Stimulated activated CD8-positive, alpha-beta memory T cell treated with anti-CD3 and anti-CD28 coated beads, Interleukin-2, amount 100 ng/mL, for 1 hour (primary cell): ENCODE measurements at regions not wholly inside any gene's neighbourhood (a gene's known extent, or its start where the extent isn't known, plus 50 kb on each side); places are given as distances from the start of the nearest gene placed in this dataset.
"Not testable (repeated sequence)": the region's sequence is repeated elsewhere in the genome, so short reads cannot be mapped to it uniquely, and the experiment has no call there.

ENCODE experiments used
- DNase-seq, 2 donors: peaks; one replicate each; pipeline ENCODE4 v3.0.0-alpha.2; 2020; ENCODE audit warnings: low read depth in 2 of 2

- DNase-seq, result not testable (repeated sequence)
These were observed 183.4 kb downstream of the FCRL5 start for GRCh38 chr1:157368941-157369340.

DNA sequence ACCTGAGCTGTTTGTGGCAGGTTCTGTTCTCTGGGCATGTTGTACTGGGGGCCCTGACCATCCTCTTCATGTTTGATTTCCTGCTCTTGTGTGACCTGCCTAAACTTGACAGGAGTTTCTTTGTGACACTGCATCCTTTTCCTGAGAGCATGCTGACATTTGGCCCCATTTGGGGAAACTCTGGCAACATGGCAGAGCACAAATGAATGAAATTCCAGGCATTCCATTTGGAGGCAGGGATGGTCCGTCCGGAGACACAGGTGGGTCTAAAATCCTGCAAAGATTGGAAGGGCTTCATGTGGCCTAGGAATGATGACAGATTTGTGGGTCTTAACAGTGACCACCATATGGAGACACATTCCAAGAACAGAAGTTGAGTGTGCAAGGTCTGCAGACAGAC is 184.0 kb downstream of the FCRL5 start:
- no peak for DNase-seq

- DNase-seq, result no peak
These were observed 184.4 kb downstream of the FCRL5 start for GRCh38 chr1:157367870-157368269.

DNA sequence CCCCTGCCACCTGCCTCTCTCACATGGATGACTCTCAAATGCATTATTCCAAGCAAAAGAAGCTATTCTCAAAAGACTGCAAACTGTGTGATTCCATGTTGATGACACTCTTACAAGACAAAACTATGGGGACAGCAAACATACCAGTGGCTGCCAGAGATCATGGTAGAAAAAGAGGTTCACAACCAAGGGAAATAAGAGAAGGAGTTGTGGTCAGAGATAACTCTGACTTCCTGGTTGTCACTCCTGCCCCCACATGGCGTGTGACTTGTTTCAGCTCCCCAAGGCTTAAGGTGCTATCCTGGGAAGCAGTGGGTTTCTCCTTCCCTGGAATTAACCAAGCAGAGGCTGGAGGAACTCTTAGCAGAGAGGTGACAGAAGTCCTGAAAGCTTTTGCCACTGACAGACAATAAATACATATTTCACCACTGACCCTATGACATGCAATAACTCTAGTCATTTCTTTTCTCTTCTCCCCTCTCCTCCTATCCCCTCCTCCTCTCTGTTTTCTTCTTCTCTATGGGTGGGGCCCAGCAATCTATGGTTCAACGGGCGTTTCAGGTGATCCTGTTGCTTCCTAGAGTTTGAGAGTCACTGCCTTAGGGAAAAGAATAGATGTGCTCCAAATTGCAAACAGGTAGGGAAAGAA is 185.1 kb downstream of the FCRL5 start:
- no peak for DNase-seq

DNA sequence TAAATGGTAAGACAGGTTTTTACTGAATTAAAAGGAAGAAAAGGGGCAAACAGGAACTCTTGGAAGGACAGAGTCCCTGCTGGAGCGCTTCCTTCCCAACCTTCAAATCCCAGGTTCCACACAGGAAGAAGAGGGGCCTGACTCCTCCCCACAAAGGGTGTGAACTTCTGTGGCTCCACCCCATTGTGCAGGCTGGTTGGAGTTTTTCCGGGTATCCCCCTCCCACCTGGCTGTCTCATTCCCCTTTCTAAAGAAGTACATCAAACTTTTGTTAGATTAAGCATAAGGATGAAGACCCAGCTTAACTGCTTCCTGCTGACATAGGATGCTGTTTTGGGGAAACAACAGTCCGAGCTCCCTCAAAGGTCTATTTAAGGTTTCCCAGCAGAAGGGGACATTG is 187.7 kb downstream of the FCRL5 start:
- DNase-seq, result no peak

DNA sequence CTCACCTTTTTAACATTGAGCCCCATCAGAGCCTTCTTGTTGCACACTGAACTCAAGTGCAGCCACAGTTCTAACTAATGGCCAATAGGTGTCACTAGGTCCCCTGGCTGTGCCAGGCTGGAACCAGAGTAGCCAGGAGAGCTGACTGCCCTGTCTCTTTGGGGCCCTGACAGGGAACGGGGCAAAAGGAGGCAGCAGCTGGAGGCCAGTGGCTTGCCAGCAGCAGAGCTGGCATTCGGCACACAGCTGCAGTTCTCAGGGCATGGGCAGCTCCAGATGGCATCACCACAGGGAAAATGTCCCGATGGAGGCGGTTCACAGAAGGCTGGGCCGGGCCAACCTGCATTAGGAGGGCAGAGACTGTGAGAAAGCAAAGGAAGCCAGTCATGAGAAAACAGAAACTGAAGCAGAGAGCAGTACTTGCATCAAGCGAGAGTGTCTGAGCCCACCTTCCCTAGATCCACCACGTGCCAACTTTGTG is 188.6 kb downstream of the FCRL5 start:
- DNase-seq, result no peak

DNA sequence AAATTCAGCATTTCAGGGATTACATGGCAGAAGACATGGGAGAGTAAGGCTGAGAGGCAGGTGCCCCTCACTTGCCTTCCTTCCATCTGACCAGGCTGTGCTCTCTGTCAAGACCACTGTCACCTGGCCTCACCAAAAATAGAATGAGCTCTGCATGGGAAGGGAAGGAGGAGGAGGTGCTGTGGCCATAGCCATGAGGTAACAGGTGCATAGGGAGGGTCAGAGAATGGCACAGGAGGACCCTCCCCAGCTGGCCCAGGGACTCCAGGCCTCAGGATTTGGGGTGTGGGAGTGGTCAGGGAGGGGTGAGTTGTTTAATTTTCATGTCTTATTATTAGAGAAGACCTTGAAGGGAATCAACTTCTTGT is 192.3 kb downstream of the FCRL5 start:
- no peak for DNase-seq

- no peak for DNase-seq
These were observed 192.8 kb downstream of the FCRL5 start for GRCh38 chr1:157359314-157360022.

DNA sequence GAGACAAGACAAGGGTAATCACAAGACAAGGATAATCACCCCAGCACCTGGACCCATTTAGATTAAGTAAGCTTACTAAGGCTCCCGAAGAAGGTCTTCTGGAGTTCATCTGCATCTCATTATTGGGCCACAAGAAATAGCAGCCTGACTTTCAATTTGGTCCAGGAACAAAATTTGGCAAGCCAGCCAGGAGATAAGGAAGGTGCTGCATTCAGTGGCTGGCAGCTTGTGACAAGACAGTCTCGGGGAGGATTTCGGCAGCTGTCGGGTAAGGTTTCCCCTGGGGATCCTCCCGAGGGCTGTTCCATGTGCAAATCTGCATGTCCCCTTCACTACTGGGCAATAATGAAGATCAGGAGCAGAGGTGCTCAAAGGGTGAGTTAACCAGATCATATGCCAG is 195.2 kb downstream of the FCRL5 start:
- DNase-seq, result no peak

DNA sequence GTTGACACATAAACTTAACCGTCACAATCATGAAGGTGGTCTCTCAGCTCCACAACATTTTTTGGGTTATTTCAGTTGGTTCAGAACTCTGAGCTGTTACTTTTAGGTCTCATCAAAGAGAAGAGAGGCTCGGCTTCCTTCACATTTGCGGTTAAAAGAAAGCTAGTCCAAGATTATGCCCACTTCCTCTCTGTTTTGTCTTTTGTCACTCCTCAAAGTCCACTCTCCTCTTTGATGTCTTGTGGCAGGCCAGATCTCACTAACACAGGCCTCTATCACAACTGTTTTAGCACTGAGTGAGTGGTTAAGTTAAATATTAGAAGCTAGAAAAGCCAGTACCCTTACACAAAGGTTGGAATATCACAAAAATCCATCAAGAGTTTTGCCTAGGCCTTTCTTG is 195.7 kb downstream of the FCRL5 start:
- no peak for DNase-seq

DNA sequence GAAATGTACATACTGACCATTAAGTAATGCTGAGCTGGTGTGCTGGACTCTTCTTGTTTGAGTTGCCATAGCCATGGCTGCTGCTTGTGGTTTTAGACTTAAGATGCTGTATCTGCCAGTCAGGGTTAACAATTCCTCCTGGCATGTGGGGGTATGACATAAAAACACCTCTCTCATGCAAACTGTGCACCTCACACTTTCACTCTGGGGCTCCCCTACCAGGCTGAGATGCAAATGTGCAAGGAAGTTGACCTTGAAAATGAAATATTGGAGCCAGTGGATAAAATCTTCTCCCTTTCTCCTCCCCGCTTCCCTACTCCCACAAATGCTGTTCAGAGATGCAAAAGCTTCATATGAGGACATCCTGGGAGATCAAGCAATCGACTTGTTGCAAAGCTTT is 198.8 kb downstream of the FCRL5 start:
- no peak for DNase-seq

- DNase-seq, result no peak
These were observed 199.4 kb downstream of the FCRL5 start for GRCh38 chr1:157352817-157353408.

GRCh38 chr1:157352216-157352615 is 200.1 kb downstream of the FCRL5 start:
- DNase-seq, result no peak

DNA sequence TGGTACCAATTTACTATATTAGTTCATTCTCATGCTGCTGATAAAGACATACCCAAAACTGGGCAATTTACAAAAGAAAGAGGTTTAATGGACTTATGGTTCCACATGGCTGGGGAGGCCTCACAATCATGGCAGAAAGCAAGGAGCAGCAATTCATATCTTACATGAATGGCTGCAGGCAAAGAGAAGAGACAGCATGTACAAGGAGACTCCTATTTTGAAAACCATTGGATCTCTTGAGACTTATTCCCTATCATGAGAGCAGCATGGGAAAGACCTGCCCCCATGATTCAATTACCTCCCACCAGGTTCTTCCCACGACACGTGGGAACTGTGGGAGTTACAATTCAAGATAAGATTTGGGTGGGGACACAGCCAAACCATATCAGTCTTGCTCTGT is 200.5 kb downstream of the FCRL5 start:
- DNase-seq, result not testable (repeated sequence)

GRCh38 chr1:157348538-157349480 is 203.5 kb downstream of the FCRL5 start:
- DNase-seq, result no peak

GRCh38 chr1:157347506-157347905 is 204.8 kb downstream of the FCRL5 start:
- DNase-seq, result no peak

GRCh38 chr1:157337785-157338184 is 199.6 kb upstream of the ETV3 start:
- not testable (repeated sequence) for DNase-seq

DNA sequence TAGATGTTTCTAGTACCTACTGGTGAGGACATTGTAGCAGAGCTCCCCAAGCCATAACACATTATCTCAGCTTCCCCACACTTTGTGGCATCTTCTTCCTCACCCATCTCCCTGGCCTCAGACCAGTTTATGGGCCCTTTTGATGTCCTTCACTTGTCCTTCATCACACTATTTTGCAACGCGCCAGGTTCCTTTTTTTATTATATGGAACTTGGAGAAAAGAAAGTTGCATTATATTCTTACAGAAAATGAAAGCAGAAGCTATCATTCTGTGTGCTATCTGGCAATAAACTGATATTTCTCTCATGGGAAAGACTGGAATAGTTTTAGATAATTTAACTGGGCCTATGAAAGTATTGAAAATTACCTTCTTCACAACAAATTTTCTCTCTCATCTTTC is 196.9 kb upstream of the ETV3 start:
- no peak for DNase-seq

GRCh38 chr1:157334041-157334440 is 195.8 kb upstream of the ETV3 start:
- DNase-seq, result no peak

DNA sequence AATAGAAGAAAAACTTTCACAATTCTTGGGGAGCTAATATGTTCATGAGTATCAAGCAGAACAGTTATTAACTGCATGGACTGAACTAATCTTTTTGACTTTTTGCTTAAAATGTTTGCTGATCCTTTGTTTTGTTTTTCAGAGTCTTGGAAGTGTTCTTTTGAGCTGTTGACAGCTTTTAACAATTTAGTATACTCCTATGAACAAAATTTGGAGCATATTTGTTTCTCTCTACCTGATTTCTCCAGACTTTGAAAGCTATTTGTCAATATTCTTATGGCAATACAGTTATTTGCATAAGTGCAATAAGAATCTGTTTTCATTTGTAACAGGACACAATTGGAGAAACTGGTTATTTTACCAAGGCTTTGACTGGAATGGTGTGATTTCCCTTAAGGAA is 192.0 kb upstream of the ETV3 start:
- DNase-seq, result not testable (repeated sequence)

DNA sequence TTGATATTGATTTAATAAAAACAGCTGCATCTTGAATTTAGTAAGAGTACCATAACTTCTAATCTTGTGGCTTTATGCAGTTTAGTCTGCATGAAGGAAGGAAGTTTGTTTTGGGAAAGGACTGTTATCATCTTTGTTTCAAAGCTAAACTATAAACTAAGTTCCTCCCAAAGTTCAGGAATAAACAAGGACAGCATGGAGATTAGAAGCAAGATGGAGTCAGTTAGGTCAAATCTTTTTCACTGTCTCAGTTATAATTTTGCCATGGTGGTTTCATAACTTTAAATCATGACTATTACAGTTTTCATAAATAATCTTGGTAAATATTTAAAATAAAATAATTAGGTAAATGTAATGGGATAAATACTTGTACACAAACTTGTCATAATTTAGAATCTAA is 189.9 kb upstream of the ETV3 start:
- not testable (repeated sequence) for DNase-seq
